SK-N-SH (cell line): ENCODE measurements at regions not wholly inside any gene's neighbourhood (a gene's known extent, or its start where the extent isn't known, plus 50 kb on each side); places are given as distances from the start of the nearest gene placed in this dataset.
"Not testable (repeated sequence)": the region's sequence is repeated elsewhere in the genome, so short reads cannot be mapped to it uniquely, and the experiment has no call there.

Experiments used
- CTCF ChIA-PET: fragments of 300-600, 350-600 bp; formaldehyde crosslinking; extraction: SDS; loops from one replicate; lab custom pipeline; 2021; lab: Yijun Ruan, JAX
- POLR2A ChIA-PET: fragments of 350-600 bp; sonication (Branson Sonifier 250); formaldehyde crosslinking; extraction: SDS; loops from one replicate; lab custom pipeline; 2020; ENCODE audit warnings: antibody characterized with exemption, inconsistent platforms; lab: Yijun Ruan, JAX
- DNase-seq: peaks from one replicate; pipeline ENCODE4 v3.0.0; 2012
- H2AFZ ChIP-seq: fragments of 200-600 bp; sonication (generic); 2 replicates; pipeline ENCODE4 v1.8.1; 2016; ENCODE audit warnings: antibody characterized with exemption, mild to moderate bottlenecking, low read depth
- H3F3A ChIP-seq: fragments of 200-600 bp; sonication (generic); replicated peaks from 2 replicates; pipeline ENCODE3; 2016; ENCODE audit warnings: antibody characterized with exemption, mild to moderate bottlenecking; ENCODE audit not compliant: insufficient read depth
- H3K27ac ChIP-seq, 2 experiments: fragments of 200-500 bp in 1 of 2; fragments of 200-600 bp in 1 of 2; sonication (Bioruptor generic) in 1 of 2; sonication (generic), shearing (Covaris generic) in 1 of 2; 2 replicates each; pipeline versions ENCODE4 v1.5.1 to v1.6.1; 2014 to 2016; ENCODE audit warnings: low read depth in 2 of 2, inconsistent platforms in 1 of 2, low read length in 1 of 2, mild to moderate bottlenecking in 1 of 2, mixed read lengths in 1 of 2
- H3K27me3 ChIP-seq: fragments of 200-600 bp; sonication (generic), shearing (Covaris generic); 2 replicates; pipeline ENCODE4 v1.6.1; 2016; ENCODE audit warnings: mixed run types; ENCODE audit not compliant: insufficient read depth
- H3K36me3 ChIP-seq, 2 experiments: fragments of 200-500 bp in 1 of 2; fragments of 200-600 bp in 1 of 2; sonication (Bioruptor generic) in 1 of 2; sonication (generic) in 1 of 2; replicated peaks in 1 of 2; 2 replicates each; pipeline versions ENCODE3 to v1.5.1; 2014 to 2016; ENCODE audit warnings: low read length in 1 of 2, mild to moderate bottlenecking in 1 of 2; ENCODE audit not compliant: insufficient read depth in 2 of 2, control insufficient read depth in 1 of 2
- H3K4me1 ChIP-seq, 2 experiments: fragments of 200-500 bp in 1 of 2; fragments of 200-600 bp in 1 of 2; sonication (Bioruptor generic) in 1 of 2; sonication (generic), shearing (Covaris generic) in 1 of 2; 2 replicates each; pipeline versions ENCODE4 v1.5.1 to v1.6.1; 2014 to 2016; ENCODE audit warnings: low read depth in 1 of 2, low read length in 1 of 2, mixed run types in 1 of 2; ENCODE audit not compliant: insufficient read depth in 2 of 2, control insufficient read depth in 1 of 2
- H3K4me2 ChIP-seq: fragments of 200-600 bp; sonication (generic), shearing (Covaris generic); 2 replicates; pipeline ENCODE4 v1.6.1; 2017; ENCODE audit warnings: mixed run types
- H3K4me3 ChIP-seq, 2 experiments: fragments of 200-500 bp in 1 of 2; fragments of 200-600 bp in 1 of 2; sonication (Bioruptor generic) in 1 of 2; sonication (generic), shearing (Covaris generic) in 1 of 2; 2 replicates each; pipeline versions ENCODE4 v1.5.1 to v1.8.1; 2014 to 2016; ENCODE audit warnings: low read depth in 2 of 2, inconsistent platforms in 1 of 2, low read length in 1 of 2, mild to moderate bottlenecking in 1 of 2, mixed read lengths in 1 of 2, moderate library complexity in 1 of 2
- H3K79me2 ChIP-seq: fragments of 200-600 bp; sonication (generic); 2 replicates; pipeline ENCODE4 v1.8.1; 2017; ENCODE audit warnings: mild to moderate bottlenecking; ENCODE audit not compliant: insufficient read depth
- H3K9ac ChIP-seq: fragments of 200-600 bp; sonication (generic); 2 replicates; pipeline ENCODE4 v1.6.1; 2017; ENCODE audit warnings: mixed run types
- H3K9me2 ChIP-seq: fragments of 200-600 bp; sonication (generic); 2 replicates; pipeline ENCODE4 v1.6.1; 2017; ENCODE audit warnings: mixed run types
- H3K9me3 ChIP-seq: fragments of 200-600 bp; sonication (generic); 2 replicates; pipeline ENCODE4 v1.6.1; 2017; ENCODE audit warnings: mixed run types, mild to moderate bottlenecking, moderate library complexity
- H4K20me1 ChIP-seq: fragments of 200-600 bp; sonication (generic); 2 replicates; pipeline ENCODE4 v1.6.1; 2017; ENCODE audit warnings: mild to moderate bottlenecking, mixed run types; ENCODE audit not compliant: insufficient read depth
- CTCF ChIP-seq: fragments of 200-600 bp; sonication (generic); IDR thresholded peaks from 2 replicates; pipeline ENCODE4 v1.6.1; 2017; ENCODE audit warnings: antibody characterized with exemption, mild to moderate bottlenecking, moderate library complexity
- EP300 ChIP-seq, 2 experiments: IDR thresholded peaks; 2 replicates each; pipeline versions ENCODE4 v1.4.0 to v1.6.1; 2012; ENCODE audit warnings: borderline replicate concordance in 1 of 2, low read depth in 1 of 2, low read length in 1 of 2
- EZH2phosphoT487 ChIP-seq: fragments of 200-600 bp; sonication (generic); IDR thresholded peaks from 2 replicates; pipeline ENCODE4 v1.6.1; 2017; ENCODE audit warnings: low read depth, mixed run types, mild to moderate bottlenecking, antibody characterized with exemption, moderate library complexity, borderline replicate concordance
- FOXM1 ChIP-seq: IDR thresholded peaks from 2 replicates; pipeline ENCODE4 v1.4.0; 2012; ENCODE audit warnings: low read depth, mild to moderate bottlenecking
- GABPA ChIP-seq: IDR thresholded peaks from 2 replicates; pipeline ENCODE4 v1.4.0; 2012; ENCODE audit warnings: low read depth, mild to moderate bottlenecking
- IRF3 ChIP-seq: fragments of 150-350 bp; IDR thresholded peaks from 2 replicates; pipeline ENCODE4 v1.6.1; 2016; ENCODE audit warnings: mild to moderate bottlenecking, low read depth, low read length
- MAX ChIP-seq: IDR thresholded peaks from 2 replicates; pipeline ENCODE4 v1.4.0; 2012; ENCODE audit warnings: low read depth
- MEF2A ChIP-seq: IDR thresholded peaks from 2 replicates; pipeline ENCODE4 v1.4.0; 2012; ENCODE audit warnings: low read depth, borderline replicate concordance
- NFIC ChIP-seq: IDR thresholded peaks from 2 replicates; pipeline ENCODE4 v1.4.0; 2012; ENCODE audit warnings: borderline replicate concordance
- NRF1 ChIP-seq: IDR thresholded peaks from 2 replicates; pipeline ENCODE4 v1.6.1; 2012; ENCODE audit warnings: low read depth, mild to moderate bottlenecking, low read length
- PBX3 ChIP-seq: IDR thresholded peaks from 2 replicates; pipeline ENCODE4; 2012
- RAD21 ChIP-seq: IDR thresholded peaks from 2 replicates; pipeline ENCODE4 v1.6.1; 2012; ENCODE audit warnings: mild to moderate bottlenecking, low read length
- RXRA ChIP-seq: IDR thresholded peaks from 2 replicates; pipeline ENCODE4 v1.4.0; 2012; ENCODE audit warnings: low read depth, mild to moderate bottlenecking, borderline replicate concordance
- SMC3 ChIP-seq: IDR thresholded peaks from 2 replicates; pipeline ENCODE4 v1.6.1; 2012; ENCODE audit warnings: low read depth, low read length, improper control_type of control experiment
- TAF1 ChIP-seq: IDR thresholded peaks from 2 replicates; pipeline ENCODE4 v1.6.1; 2012; ENCODE audit warnings: low read depth, mild to moderate bottlenecking, low read length, moderate library complexity, borderline replicate concordance
- TCF12 ChIP-seq: IDR thresholded peaks from 2 replicates; pipeline ENCODE4 v1.4.0; 2012
- TEAD4 ChIP-seq: IDR thresholded peaks from 2 replicates; pipeline ENCODE4 v1.4.0; 2012; ENCODE audit warnings: mild to moderate bottlenecking, borderline replicate concordance; ENCODE audit not compliant: insufficient read depth
- YY1 ChIP-seq: IDR thresholded peaks from 2 replicates; pipeline ENCODE4 v1.4.0; 2012; ENCODE audit warnings: low read depth, mild to moderate bottlenecking
- WGBS: methylation state at CpG from one replicate; pipeline ENCODE4 v1.1.6; 2017; ENCODE audit warnings: low lambda C conversion rate; 5-methylcytosine and 5-hydroxymethylcytosine counted together

- POLR2A ChIA-PET, H3K4me2 ChIP-seq, H3K9me3 ChIP-seq, H3K9ac ChIP-seq, H3F3A ChIP-seq, CTCF ChIA-PET, H3K27me3 ChIP-seq, H3K79me2 ChIP-seq, H3K9me2 ChIP-seq, H3K36me3 ChIP-seq, H3K4me1 ChIP-seq, H3K4me3 ChIP-seq, H4K20me1 ChIP-seq, DNase-seq, H3K27ac ChIP-seq, H2AFZ ChIP-seq: not testable (repeated sequence)
- WGBS, result 70% methylated on average over 3 of the region's 3 CpGs
These were observed 103.5 kb upstream of the ADRA1B start for GRCh38 chr5:159812759-159813158.

GRCh38 chr5:159814222-159814621 lies 102.1 kb upstream of the ADRA1B start:
- H3K36me3 ChIP-seq, result no peaks in the 10 kb centered on the region
- H3K4me2 ChIP-seq, result no peak overlapping the region
- TF ChIP-seq MEF2A, result no peak
- TF ChIP-seq PBX3, result no peak
- no peak for TF ChIP-seq NFIC
- no peak for TF ChIP-seq TAF1
- TF ChIP-seq EZH2phosphoT487, result no peak
- TF ChIP-seq TCF12, result no peak
- TF ChIP-seq RXRA, result no peak
- TF ChIP-seq EP300 (IDR thresholded peaks at IDR 0.05; ENCODE audit: borderline replicate concordance in 1 of 2, low read depth in 1 of 2, low read length in 1 of 2), result no peak
- no peak for TF ChIP-seq SMC3
- TF ChIP-seq MAX, result no peak
- no peak for TF ChIP-seq YY1
- no peak for TF ChIP-seq RAD21
- no peak for TF ChIP-seq GABPA
- no peak for TF ChIP-seq FOXM1
- TF ChIP-seq NRF1, result no peak
- no peak for TF ChIP-seq CTCF
- no peak for TF ChIP-seq TEAD4
- no peak for TF ChIP-seq IRF3
- 76% methylated on average over 3 of the region's 3 CpGs for WGBS
- H3K9ac ChIP-seq, result no peak overlapping the region
- H3K9me2 ChIP-seq, result no peaks in the 10 kb centered on the region
- H3K9me3 ChIP-seq, result no peaks in the 10 kb centered on the region
- ChIA-PET POLR2A (no interaction called here), CTCF (no interaction called here)
- no peaks in the 10 kb centered on the region for H4K20me1 ChIP-seq
- no peaks in the 10 kb centered on the region for H3K27me3 ChIP-seq
- 0 out of 4 replicates have a peak, but pooled peaks cover 0 to 4% of the 10 kb centered on the region in 2 experiments for H3K4me1 ChIP-seq
- no peaks in the 10 kb centered on the region for H3F3A ChIP-seq
- no peak for DNase-seq
- H3K4me3 ChIP-seq, result no peak overlapping the region
- H2AFZ ChIP-seq, result no peak overlapping the region
- H3K27ac ChIP-seq, result no peak overlapping the region
- no peaks in the 10 kb centered on the region for H3K79me2 ChIP-seq
